PC-3 (cell line): ENCODE measurements at regions not wholly inside any gene's neighbourhood (a gene's known extent, or its start where the extent isn't known, plus 50 kb on each side); places are given as distances from the start of the nearest gene placed in this dataset.

Experiments used
- ATAC-seq: fragments of 200-7000 bp; cut with Tn5 transposase; 2 replicates; pipeline ENCODE4 v1.9.1; 2020; ENCODE audit warnings: mild to moderate bottlenecking, moderate library complexity
- BruUV-seq: library from RNA; stranded (reverse); fragments of 400-500 nt; replicated peaks from 2 replicates; lab custom pipeline; 2021; lab: Mats Ljungman, UMichigan
- CTCF ChIA-PET: fragments of 300-600 bp; sonication (Branson Sonifier 250); formaldehyde crosslinking; loops from one replicate; lab custom pipeline; 2022; ENCODE audit warnings: antibody characterized with exemption; lab: Charles Lee
- POLR2A ChIA-PET: fragments of 300-600 bp; sonication (Branson Sonifier 250); formaldehyde crosslinking; loops from one replicate; lab custom pipeline; 2022; ENCODE audit warnings: antibody characterized with exemption; ENCODE audit not compliant: unreplicated experiment; lab: Charles Lee
- DNase-seq: peaks from one replicate; pipeline ENCODE4 v3.0.0-alpha.2; 2015
- H2AFZ ChIP-seq: fragments of 300-600 bp; sonication (generic); 2 replicates; pipeline ENCODE4 v1.6.0; 2016; ENCODE audit warnings: antibody characterized with exemption, low read length
- H3F3A ChIP-seq: fragments of 300-600 bp; sonication (generic); one replicate; pipeline ENCODE4 v1.6.0; 2017; ENCODE audit warnings: antibody characterized with exemption, low read length, control low read depth, mild to moderate bottlenecking; ENCODE audit not compliant: unreplicated experiment
- H3K27ac ChIP-seq: fragments of 300-600 bp; sonication (generic); 2 replicates; pipeline ENCODE4 v1.5.1; 2016; ENCODE audit warnings: mild to moderate bottlenecking, low read length
- H3K27me3 ChIP-seq: fragments of 300-600 bp; sonication (generic); 2 replicates; pipeline ENCODE4 v1.6.1; 2016; ENCODE audit warnings: low read length, mixed read lengths
- H3K36me3 ChIP-seq: fragments of 300-600 bp; sonication (generic); 2 replicates; pipeline ENCODE4 v1.6.1; 2016; ENCODE audit warnings: low read depth, mixed run types, low read length, mixed read lengths
- H3K4me1 ChIP-seq: fragments of 300-600 bp; sonication (generic); 2 replicates; pipeline ENCODE4 v1.5.1; 2016; ENCODE audit warnings: low read length; ENCODE audit not compliant: insufficient read depth
- H3K4me2 ChIP-seq: fragments of 300-600 bp; sonication (generic); 2 replicates; pipeline ENCODE4 v1.6.0; 2016; ENCODE audit warnings: low read length
- H3K4me3 ChIP-seq: fragments of 300-600 bp; sonication (generic); 2 replicates; pipeline ENCODE4 v1.5.1; 2016; ENCODE audit warnings: mild to moderate bottlenecking, low read length, mixed read lengths
- H3K79me2 ChIP-seq: fragments of 300-600 bp; sonication (generic); 2 replicates; pipeline ENCODE4 v1.6.1; 2017; ENCODE audit warnings: low read length, mixed read lengths
- H3K9ac ChIP-seq: fragments of 300-600 bp; sonication (generic); 2 replicates; pipeline ENCODE4 v1.6.0; 2016; ENCODE audit warnings: mild to moderate bottlenecking, low read length
- H3K9me2 ChIP-seq: fragments of 300-600 bp; sonication (generic); replicated peaks from 2 replicates; pipeline ENCODE4 v1.6.1; 2016; ENCODE audit warnings: mixed run types, low read length, mixed read lengths
- H3K9me3 ChIP-seq: fragments of 300-600 bp; sonication (generic); 2 replicates; pipeline ENCODE4 v1.6.1; 2016; ENCODE audit warnings: low read length, mixed read lengths
- H4K20me1 ChIP-seq: fragments of 300-600 bp; sonication (generic); 2 replicates; pipeline ENCODE4 v1.6.1; 2016; ENCODE audit warnings: low read length, mixed read lengths
- CTCF ChIP-seq: fragments of 300-600 bp; sonication (generic); conservative IDR thresholded peaks from 2 replicates; pipeline ENCODE4 v1.5.1; 2017; ENCODE audit warnings: antibody characterized with exemption, low read depth, mild to moderate bottlenecking, low read length
- EZH2 ChIP-seq: fragments of 300-600 bp; sonication (generic); IDR thresholded peaks from one replicate; pipeline ENCODE4 v1.6.1; 2017; ENCODE audit warnings: antibody characterized with exemption, mild to moderate bottlenecking, low read length; ENCODE audit not compliant: unreplicated experiment
- EZH2phosphoT487 ChIP-seq: fragments of 300-600 bp; sonication (generic); IDR thresholded peaks from 2 replicates; pipeline ENCODE4 v1.6.1; 2018; ENCODE audit warnings: mild to moderate bottlenecking, antibody characterized with exemption, low read length, borderline replicate concordance
- intact Hi-C: fragments of 100-400 bp; cut with micrococcal nuclease; formaldehyde crosslinking; loops from 2 replicates; pipeline ENCODE4 v1.9.0; 2023

GRCh38 chr16:48029768-48030167 lies 126.0 kb downstream of the ABCC12 start:
- Histone ChIP-seq H3K4me1 (0 out of 2 replicates have a peak, but pooled peaks cover under 1% of the 10 kb centered on the region), H3K27me3 (no peaks in the 10 kb centered on the region)

GRCh38 chr16:48025359-48025758 lies 130.4 kb downstream of the ABCC12 start:
- CTCF ChIA-PET: no interaction called here
- intact Hi-C loops: no loop called here
- ATAC-seq: no peak

More at GRCh38 chr16:48029768-48030167, 126.0 kb downstream of the ABCC12 start:
- H3K4me2 ChIP-seq: no peak overlapping the region
- H3K4me3 ChIP-seq: no peak overlapping the region
- intact Hi-C loops: no loop called here
- no peaks in the 10 kb centered on the region for H3K36me3 ChIP-seq
- H3K9ac ChIP-seq: no peak overlapping the region
- BruUV-seq: no TSS peak
- H3K27ac ChIP-seq: no peak overlapping the region
- ChIA-PET POLR2A (no interaction called here), CTCF (no interaction called here)
- ATAC-seq: no peak
- no peaks in the 10 kb centered on the region for H3K9me3 ChIP-seq
- no peaks in the 10 kb centered on the region for H4K20me1 ChIP-seq
- DNase-seq: no peak
- TF ChIP-seq EZH2 (no peak), CTCF (0 out of 2 replicates have a peak, but pooled peaks have one; percentile 12)
- H3K79me2 ChIP-seq: no peaks in the 10 kb centered on the region
- H3F3A ChIP-seq: no peaks in the 10 kb centered on the region
- H2AFZ ChIP-seq: no peak overlapping the region
- no peaks in the 10 kb centered on the region for H3K9me2 ChIP-seq

GRCh38 chr16:48024042-48024441 lies 131.8 kb downstream of the ABCC12 start:
- no peaks in the 10 kb centered on the region for H3F3A ChIP-seq
- H3K27ac ChIP-seq: no peak overlapping the region
- no peaks in the 10 kb centered on the region for H3K27me3 ChIP-seq
- H3K36me3 ChIP-seq: no peaks in the 10 kb centered on the region
- no peak overlapping the region for H2AFZ ChIP-seq
- H3K4me2 ChIP-seq: no peak overlapping the region
- H3K9me2 ChIP-seq: no peaks in the 10 kb centered on the region
- no peaks in the 10 kb centered on the region for H3K4me1 ChIP-seq
- ATAC-seq: no peak
- no peaks in the 10 kb centered on the region for H3K9me3 ChIP-seq
- ChIA-PET CTCF (no interaction called here), POLR2A (no interaction called here)
- BruUV-seq: no TSS peak
- no peak for DNase-seq
- no peak for TF ChIP-seq EZH2
- no peak for TF ChIP-seq EZH2phosphoT487
- no peak for TF ChIP-seq CTCF
- no peaks in the 10 kb centered on the region for H3K79me2 ChIP-seq
- no peak overlapping the region for H3K4me3 ChIP-seq
- intact Hi-C loops: no loop called here
- no peak overlapping the region for H3K9ac ChIP-seq
- H4K20me1 ChIP-seq: no peaks in the 10 kb centered on the region

More at GRCh38 chr16:48025359-48025758, 130.4 kb downstream of the ABCC12 start:
- Histone ChIP-seq H3K27me3 (no peaks in the 10 kb centered on the region), H2AFZ (no peak overlapping the region), H3K4me2 (no peak overlapping the region), H3K9me2 (no peaks in the 10 kb centered on the region), H3K9ac (no peak overlapping the region), H3K4me3 (no peak overlapping the region), H3K79me2 (no peaks in the 10 kb centered on the region), H4K20me1 (no peaks in the 10 kb centered on the region), H3K27ac (no peak overlapping the region), H3K36me3 (no peaks in the 10 kb centered on the region), H3F3A (no peaks in the 10 kb centered on the region), H3K9me3 (no peaks in the 10 kb centered on the region), H3K4me1 (no peaks in the 10 kb centered on the region)
- BruUV-seq: no TSS peak
- no peak for DNase-seq
- POLR2A ChIA-PET: no interaction called here
- TF ChIP-seq EZH2phosphoT487: no peak
- no peak for TF ChIP-seq EZH2
- no peak for TF ChIP-seq CTCF
